ENCODE measurements at regions not wholly inside any gene's neighbourhood (a gene's known extent, or its start where the extent isn't known, plus 50 kb on each side); places are given as distances from the start of the nearest gene placed in this dataset.

DNA sequence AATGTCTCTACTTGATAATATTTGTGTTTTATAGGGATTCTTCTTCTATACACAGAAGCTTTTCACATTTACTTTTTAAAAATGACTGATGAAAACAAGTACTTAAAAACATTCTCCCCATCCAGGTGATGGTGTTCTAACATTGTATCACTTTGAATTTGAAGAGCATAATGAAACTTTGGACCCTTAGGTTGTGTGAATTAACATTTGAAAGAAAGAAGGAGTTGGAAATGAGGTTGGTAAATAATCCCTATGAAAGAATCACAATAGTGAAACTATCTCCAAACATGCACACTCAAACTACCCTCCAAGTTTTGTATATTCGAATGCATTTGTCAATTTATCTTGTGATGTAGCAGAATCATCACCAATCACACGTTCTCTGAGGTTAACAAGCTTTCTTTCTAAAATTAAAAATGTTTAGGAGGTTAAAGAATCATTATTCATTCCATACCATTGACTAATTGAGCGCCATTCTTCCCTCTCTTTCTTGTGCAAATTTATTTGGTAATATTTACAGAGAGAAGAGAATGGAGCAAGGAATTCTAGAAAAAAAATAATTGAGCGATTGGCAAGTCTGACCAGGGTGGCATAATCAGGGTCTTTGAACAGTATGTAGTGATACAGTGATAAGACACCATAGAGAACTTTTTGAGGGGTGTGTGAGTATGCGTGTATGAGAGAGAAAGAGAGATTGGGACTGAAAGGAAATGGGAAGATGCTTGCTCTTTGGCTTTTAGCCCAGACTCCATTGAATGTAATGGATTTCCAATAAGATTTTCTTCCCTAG, 260.0 kb upstream of the NRXN1 start:
- intact Hi-C loops (cut with DNase I) = no loop called here
- H3K27ac ChIP-seq = no peak overlapping the region
- H3K4me3 ChIP-seq = no peak overlapping the region
- DNase-seq (no peak), ATAC-seq (no peak)
- TF ChIP-seq, protein P1, sequence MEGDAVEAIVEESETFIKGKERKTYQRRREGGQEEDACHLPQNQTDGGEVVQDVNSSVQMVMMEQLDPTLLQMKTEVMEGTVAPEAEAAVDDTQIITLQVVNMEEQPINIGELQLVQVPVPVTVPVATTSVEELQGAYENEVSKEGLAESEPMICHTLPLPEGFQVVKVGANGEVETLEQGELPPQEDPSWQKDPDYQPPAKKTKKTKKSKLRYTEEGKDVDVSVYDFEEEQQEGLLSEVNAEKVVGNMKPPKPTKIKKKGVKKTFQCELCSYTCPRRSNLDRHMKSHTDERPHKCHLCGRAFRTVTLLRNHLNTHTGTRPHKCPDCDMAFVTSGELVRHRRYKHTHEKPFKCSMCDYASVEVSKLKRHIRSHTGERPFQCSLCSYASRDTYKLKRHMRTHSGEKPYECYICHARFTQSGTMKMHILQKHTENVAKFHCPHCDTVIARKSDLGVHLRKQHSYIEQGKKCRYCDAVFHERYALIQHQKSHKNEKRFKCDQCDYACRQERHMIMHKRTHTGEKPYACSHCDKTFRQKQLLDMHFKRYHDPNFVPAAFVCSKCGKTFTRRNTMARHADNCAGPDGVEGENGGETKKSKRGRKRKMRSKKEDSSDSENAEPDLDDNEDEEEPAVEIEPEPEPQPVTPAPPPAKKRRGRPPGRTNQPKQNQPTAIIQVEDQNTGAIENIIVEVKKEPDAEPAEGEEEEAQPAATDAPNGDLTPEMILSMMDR (IDR thresholded peaks at IDR 0.05) = no peak
- no peaks in the 10 kb centered on the region for H3K27me3 ChIP-seq (ENCODE audit: low read depth)
- no peaks in the 10 kb centered on the region for H3K36me3 ChIP-seq
- H3K4me1 ChIP-seq = no peaks in the 10 kb centered on the region
- H3K9me3 ChIP-seq = no peaks in the 10 kb centered on the region

DNA sequence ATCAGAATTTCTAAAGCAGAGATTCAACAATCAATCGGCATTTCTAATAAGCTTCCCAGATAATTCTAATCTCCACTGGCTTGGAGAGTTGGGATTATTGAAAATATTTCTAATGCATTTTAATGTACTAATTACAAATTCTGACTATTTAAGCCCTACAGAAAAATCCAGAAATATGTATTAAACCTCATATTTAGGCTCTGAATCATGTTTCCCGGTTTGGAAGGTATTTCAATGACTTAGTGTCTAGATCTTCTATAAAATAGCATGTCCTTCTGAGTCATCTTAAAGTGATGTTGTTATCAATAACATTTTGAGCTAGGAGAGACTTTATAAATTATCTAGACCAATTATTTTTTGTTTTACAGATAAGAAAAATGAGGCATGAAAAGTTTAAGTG, 258.8 kb upstream of the NRXN1 start:
- H3K27ac ChIP-seq = no peak overlapping the region
- no peaks in the 10 kb centered on the region for H3K4me1 ChIP-seq
- intact Hi-C loops (cut with DNase I) = no loop called here
- H3K4me3 ChIP-seq = no peak overlapping the region
- H3K27me3 ChIP-seq (ENCODE audit: low read depth) = no peaks in the 10 kb centered on the region
- H3K9me3 ChIP-seq = no peaks in the 10 kb centered on the region
- ATAC-seq = no peak
- TF ChIP-seq, protein P1 (IDR thresholded peaks at IDR 0.05) = no peak
- no peak for DNase-seq
- no peaks in the 10 kb centered on the region for H3K36me3 ChIP-seq

DNA sequence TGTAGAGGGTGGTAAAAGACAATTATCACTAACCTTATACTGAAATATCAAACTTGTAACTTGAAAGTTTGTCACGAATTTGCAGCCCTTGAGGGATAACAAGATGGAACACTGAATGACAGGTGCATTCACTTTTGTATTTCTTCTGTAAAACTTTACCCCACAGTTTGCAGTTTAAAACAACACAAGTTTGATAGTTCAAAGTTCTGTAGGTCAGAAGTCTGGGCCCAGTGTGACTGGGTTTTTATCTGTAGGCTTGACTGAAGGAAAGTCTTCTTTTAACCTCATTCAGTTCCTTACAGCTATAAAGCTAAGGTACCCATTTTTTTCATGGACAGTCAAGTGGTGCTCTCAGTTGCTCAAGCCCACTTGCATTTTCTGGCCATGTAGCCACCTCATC, 257.1 kb upstream of the NRXN1 start:
- intact Hi-C loops (cut with DNase I) = no loop called here
- H3K27me3 ChIP-seq (ENCODE audit: low read depth) = no peaks in the 10 kb centered on the region
- TF ChIP-seq, protein P1 (IDR thresholded peaks at IDR 0.05) = no peak
- H3K4me1 ChIP-seq = no peaks in the 10 kb centered on the region
- ATAC-seq = no peak
- no peaks in the 10 kb centered on the region for H3K36me3 ChIP-seq
- no peak for DNase-seq
- H3K4me3 ChIP-seq = no peak overlapping the region
- H3K9me3 ChIP-seq = no peaks in the 10 kb centered on the region
- no peak overlapping the region for H3K27ac ChIP-seq

DNA sequence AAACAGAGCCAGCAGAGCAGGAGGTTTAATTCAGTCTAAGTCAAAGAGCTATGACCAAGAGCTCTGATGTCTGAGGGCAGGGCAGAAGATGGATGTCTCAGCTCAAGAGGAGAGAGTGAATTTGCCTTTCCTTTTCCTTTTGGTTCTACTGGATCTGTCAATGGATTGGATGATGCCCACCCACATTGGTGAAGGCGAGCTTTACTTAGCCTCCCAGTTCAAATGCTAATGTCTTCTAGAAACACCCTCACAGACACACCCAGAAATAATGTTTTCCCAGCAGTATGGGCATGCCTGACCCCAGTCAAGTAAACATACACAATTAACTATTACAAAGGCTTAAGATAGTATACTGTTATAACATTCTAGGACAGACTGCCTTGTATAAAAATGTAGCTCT, 236.3 kb upstream of the NRXN1 start:
- no peaks in the 10 kb centered on the region for H3K9me3 ChIP-seq
- H3K27ac ChIP-seq = no peak overlapping the region
- TF ChIP-seq, protein P1 (IDR thresholded peaks at IDR 0.05) = no peak
- no peaks in the 10 kb centered on the region for H3K36me3 ChIP-seq
- DNase-seq (no peak), ATAC-seq (no peak)
- H3K27me3 ChIP-seq (ENCODE audit: low read depth) = no peaks in the 10 kb centered on the region
- no peaks in the 10 kb centered on the region for H3K4me1 ChIP-seq
- no peak overlapping the region for H3K4me3 ChIP-seq
- intact Hi-C loops (cut with DNase I) = no loop called here

DNA sequence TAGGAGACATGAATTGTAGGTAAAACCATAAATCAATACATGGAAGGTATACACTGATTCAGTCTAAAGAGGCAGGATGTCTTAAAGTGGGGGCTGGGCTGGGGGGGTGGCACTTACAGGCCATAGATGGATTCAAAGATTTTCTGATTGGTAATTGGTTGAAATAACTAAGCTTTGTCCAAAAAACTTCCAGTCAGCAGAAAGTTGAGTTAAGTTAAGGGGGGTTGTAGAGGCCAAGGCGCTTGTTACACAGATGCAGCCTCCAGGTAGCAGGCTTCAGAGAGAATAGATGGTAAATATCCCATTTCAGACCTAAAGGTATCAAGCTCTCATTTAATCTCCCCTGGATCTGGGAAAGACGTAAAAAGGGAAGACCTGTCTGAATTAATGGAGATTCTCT, 233.6 kb upstream of the NRXN1 start:
- Histone ChIP-seq H3K4me3 (no peak overlapping the region), H3K4me1 (no peaks in the 10 kb centered on the region), H3K9me3 (no peaks in the 10 kb centered on the region), H3K36me3 (no peaks in the 10 kb centered on the region), H3K27ac (no peak overlapping the region), H3K27me3 (ENCODE audit: low read depth) (no peaks in the 10 kb centered on the region)
- no peak for DNase-seq
- intact Hi-C loops (cut with DNase I) = no loop called here
- ATAC-seq = no peak
- TF ChIP-seq, protein P1 (IDR thresholded peaks at IDR 0.05) = no peak
